ENCODE measurements at regions not wholly inside any gene's neighbourhood (a gene's known extent, or its start where the extent isn't known, plus 50 kb on each side); places are given as distances from the start of the nearest gene placed in this dataset.

GRCh38 chr5:71974622-71975021, 132.7 kb upstream of the MAP1B start:
- H3K4me3 ChIP-seq: no peak overlapping the region

GRCh38 chr5:71976449-71976848, 130.8 kb upstream of the MAP1B start:
- H3K4me1 ChIP-seq: no peaks in the 10 kb centered on the region
- ATAC-seq (no peak), DNase-seq (no peak)
- H3K9me3 ChIP-seq: peaks cover 6% of the 10 kb centered on the region
- 70 to 75% (median 72%) methylated on average over 3 of the region's 3 CpGs for WGBS, 3 donors
- H3K27ac ChIP-seq: no peak overlapping the region
- H3K4me3 ChIP-seq: no peak overlapping the region
- no peak for TF ChIP-seq CTCF (IDR thresholded peaks at IDR 0.05)
- H3K36me3 ChIP-seq (ENCODE audit: insufficient read depth in 1 of 2, low read depth in 1 of 2): no peaks in the 10 kb centered on the region
- H3K27me3 ChIP-seq (ENCODE audit: insufficient read depth in 3 of 3, low read length in 2 of 3): no peaks in the 10 kb centered on the region
- intact Hi-C loops (cut with DNase I): no loop called here

More at GRCh38 chr5:71974622-71975021, 132.7 kb upstream of the MAP1B start:
- Histone ChIP-seq H3K36me3 (ENCODE audit: insufficient read depth in 1 of 2, low read depth in 1 of 2) (no peaks in the 10 kb centered on the region), H3K9me3 (no peaks in the 10 kb centered on the region), H3K4me1 (no peaks in the 10 kb centered on the region), H3K27ac (no peak overlapping the region), H3K27me3 (ENCODE audit: insufficient read depth in 3 of 3, low read length in 2 of 3) (no peaks in the 10 kb centered on the region)
- DNase-seq: no peak
- TF ChIP-seq CTCF (IDR thresholded peaks at IDR 0.05): no peak
- intact Hi-C loops (cut with DNase I): no loop called here
- ATAC-seq: peak in 2 of 4 donors; percentile 39 to 60
- whole genome bisulfite sequencing, 3 donors: 74 to 95% (median 78%) methylated on average over 1 of the region's 1 CpG

- ATAC-seq: no peak
- Histone ChIP-seq H3K36me3 (ENCODE audit: insufficient read depth in 1 of 2, low read depth in 1 of 2) (no peaks in the 10 kb centered on the region), H3K27me3 (ENCODE audit: insufficient read depth in 3 of 3, low read length in 2 of 3) (no peaks in the 10 kb centered on the region), H3K4me3 (no peak overlapping the region), H3K27ac (no peak overlapping the region), H3K9me3 (peaks cover 15% of the 10 kb centered on the region), H3K4me1 (no peaks in the 10 kb centered on the region)
- DNase-seq: no peak
- intact Hi-C loops (cut with DNase I): no loop called here
- WGBS, 3 donors: 44 to 46% (median 46%) methylated on average over 2 of the region's 2 CpGs
- no peak for TF ChIP-seq CTCF (IDR thresholded peaks at IDR 0.05)
Observed at GRCh38 chr5:71977311-71977710, 130.0 kb upstream of the MAP1B start.

- Histone ChIP-seq H3K9me3 (peaks cover 22% of the 10 kb centered on the region), H3K27me3 (ENCODE audit: insufficient read depth in 3 of 3, low read length in 2 of 3) (no peaks in the 10 kb centered on the region), H3K4me3 (no peak overlapping the region), H3K27ac (no peak overlapping the region), H3K4me1 (no peaks in the 10 kb centered on the region), H3K36me3 (ENCODE audit: insufficient read depth in 1 of 2, low read depth in 1 of 2) (no peaks in the 10 kb centered on the region)
- 50 to 67% (median 58%) methylated on average over 1 of the region's 1 CpG for WGBS, 3 donors
- intact Hi-C loops (cut with DNase I): no loop called here
- DNase-seq (no peak), ATAC-seq (no peak)
- no peak for TF ChIP-seq CTCF (IDR thresholded peaks at IDR 0.05)
Observed at GRCh38 chr5:71978216-71978615, 129.1 kb upstream of the MAP1B start.

GRCh38 chr5:71982717-71983395, 124.4 kb upstream of the MAP1B start:
- WGBS, 3 donors: 63 to 68% (median 64%) methylated on average over 2 of the region's 2 CpGs
- DNase-seq (no peak), ATAC-seq (no peak)
- intact Hi-C loops (cut with DNase I): no loop called here
- TF ChIP-seq CTCF (IDR thresholded peaks at IDR 0.05): no peak
- H3K36me3 ChIP-seq (ENCODE audit: insufficient read depth in 1 of 2, low read depth in 1 of 2): no peaks in the 10 kb centered on the region
- peaks cover 22% of the 10 kb centered on the region for H3K9me3 ChIP-seq
- H3K4me1 ChIP-seq: no peaks in the 10 kb centered on the region
- no peak overlapping the region for H3K4me3 ChIP-seq
- no peaks in the 10 kb centered on the region for H3K27me3 ChIP-seq (ENCODE audit: insufficient read depth in 3 of 3, low read length in 2 of 3)
- H3K27ac ChIP-seq: no peak overlapping the region
